ENCODE measurements at regions not wholly inside any gene's neighbourhood (a gene's known extent, or its start where the extent isn't known, plus 50 kb on each side); places are given as distances from the start of the nearest gene placed in this dataset.
"Not testable (repeated sequence)": the region's sequence is repeated elsewhere in the genome, so short reads cannot be mapped to it uniquely, and the experiment has no call there.

GRCh38 chr1:19550437-19550836, 65.1 kb upstream of the CAPZB start:
- TF ChIP-seq, protein P1, sequence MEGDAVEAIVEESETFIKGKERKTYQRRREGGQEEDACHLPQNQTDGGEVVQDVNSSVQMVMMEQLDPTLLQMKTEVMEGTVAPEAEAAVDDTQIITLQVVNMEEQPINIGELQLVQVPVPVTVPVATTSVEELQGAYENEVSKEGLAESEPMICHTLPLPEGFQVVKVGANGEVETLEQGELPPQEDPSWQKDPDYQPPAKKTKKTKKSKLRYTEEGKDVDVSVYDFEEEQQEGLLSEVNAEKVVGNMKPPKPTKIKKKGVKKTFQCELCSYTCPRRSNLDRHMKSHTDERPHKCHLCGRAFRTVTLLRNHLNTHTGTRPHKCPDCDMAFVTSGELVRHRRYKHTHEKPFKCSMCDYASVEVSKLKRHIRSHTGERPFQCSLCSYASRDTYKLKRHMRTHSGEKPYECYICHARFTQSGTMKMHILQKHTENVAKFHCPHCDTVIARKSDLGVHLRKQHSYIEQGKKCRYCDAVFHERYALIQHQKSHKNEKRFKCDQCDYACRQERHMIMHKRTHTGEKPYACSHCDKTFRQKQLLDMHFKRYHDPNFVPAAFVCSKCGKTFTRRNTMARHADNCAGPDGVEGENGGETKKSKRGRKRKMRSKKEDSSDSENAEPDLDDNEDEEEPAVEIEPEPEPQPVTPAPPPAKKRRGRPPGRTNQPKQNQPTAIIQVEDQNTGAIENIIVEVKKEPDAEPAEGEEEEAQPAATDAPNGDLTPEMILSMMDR (IDR thresholded peaks at IDR 0.05), result not testable (repeated sequence)
- not testable (repeated sequence) for TF ChIP-seq POLR2AphosphoS5, POLR2A, EP300 (IDR thresholded peaks at IDR 0.05)

Measured in upper lobe of left lung (tissue), 4 donors.